NCI-H748 treated with DMSO at 0.1 percent for 48 hours (cell line): ENCODE measurements at regions not wholly inside any gene's neighbourhood (a gene's known extent, or its start where the extent isn't known, plus 50 kb on each side); places are given as distances from the start of the nearest gene placed in this dataset.

ENCODE experiments used
- DNase-seq: peaks from one replicate; lab custom pipeline; 2025; lab: John Stamatoyannopoulos, UW

- DNase-seq, result no peak
Measured at GRCh38 chr2:42957109-42957860, 164.9 kb upstream of the HAAO start.

DNA sequence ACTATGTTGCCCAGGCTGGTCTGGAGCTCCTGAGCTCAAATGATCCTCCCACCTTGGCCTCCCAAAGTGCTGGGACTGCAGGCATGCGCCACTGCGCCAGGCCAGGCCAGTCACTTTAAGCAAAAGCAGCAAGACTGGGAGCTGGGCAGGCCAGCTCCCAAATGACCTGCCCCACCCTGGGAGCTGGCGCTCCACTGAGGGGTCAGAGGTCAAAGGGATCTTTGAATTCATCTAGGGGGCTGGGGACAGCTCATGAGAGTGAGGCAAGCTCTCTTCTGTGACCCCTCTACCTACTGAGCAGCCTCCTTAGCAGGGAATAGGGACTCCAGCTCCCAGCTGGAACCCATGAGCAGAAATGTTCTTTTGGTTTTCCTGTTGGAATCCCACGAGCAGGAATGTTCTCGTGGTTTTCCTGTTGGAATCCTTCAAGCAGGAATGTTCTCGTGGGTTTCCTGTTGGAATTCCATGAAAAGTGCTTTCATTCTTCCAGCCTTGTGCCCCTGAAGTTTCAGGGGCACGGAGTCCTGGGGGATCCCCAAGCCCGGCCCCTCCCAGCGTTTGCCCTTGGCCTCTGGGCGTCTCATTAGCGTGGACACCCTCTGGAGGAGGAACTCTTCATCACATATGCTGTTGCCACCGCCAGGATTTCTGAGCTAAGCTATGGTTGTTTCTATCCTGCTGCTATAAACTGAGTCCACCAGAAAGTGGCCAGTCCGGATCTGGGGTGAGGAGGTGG, 162.0 kb upstream of the HAAO start:
- DNase-seq, result no peak

DNA sequence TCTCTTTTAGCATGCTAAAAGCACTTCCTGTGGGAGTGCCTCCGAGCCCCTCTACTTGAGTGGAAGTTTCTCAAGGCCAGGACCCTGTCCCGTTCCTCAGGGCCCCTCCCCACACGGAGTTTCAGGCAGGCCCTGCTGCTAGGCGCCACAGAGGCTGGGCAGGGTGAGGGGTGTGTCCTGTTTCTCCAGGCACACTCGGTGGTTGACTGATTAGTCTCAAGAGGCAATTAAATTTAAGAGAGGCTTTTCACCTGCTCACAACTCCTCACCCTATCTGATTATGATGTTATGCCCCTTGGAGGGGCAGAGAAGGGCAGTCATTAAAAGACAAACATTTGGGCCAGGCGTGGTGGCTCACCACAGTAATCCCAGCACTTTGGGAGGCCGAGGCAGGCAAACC, 160.8 kb upstream of the HAAO start:
- peak; percentile 65 for DNase-seq

DNA sequence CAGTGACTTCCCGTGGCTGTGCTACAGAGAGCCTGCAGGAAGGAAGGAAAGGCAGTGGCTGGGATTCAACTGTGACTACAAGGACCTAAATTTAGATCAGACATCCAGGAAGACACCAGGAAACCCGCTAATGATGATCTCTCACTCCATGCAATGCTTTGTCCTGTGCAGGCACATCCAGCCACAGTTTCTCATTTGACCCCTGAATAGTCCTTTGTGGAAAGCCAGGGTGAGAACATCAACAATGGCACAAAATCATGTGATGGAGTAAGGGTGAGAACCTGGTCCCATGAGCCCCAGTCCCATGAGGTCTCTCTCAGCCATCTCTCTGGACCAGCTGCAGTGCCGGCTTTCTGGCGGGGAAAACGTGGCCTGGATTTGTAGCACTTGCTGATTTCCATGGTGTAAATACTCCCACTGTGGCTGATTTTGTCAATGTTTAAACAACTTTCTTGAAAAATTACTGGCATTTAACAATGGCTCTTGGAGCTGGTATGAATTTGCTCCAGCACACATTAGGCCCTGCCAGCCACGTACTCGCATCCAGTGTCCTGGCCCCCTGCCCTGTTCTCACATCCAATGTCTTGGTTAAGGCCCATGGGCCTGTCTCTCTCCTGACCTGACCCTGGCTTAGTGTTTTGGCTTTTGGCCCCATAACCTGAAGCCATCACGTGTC, 159.0 kb upstream of the HAAO start:
- DNase-seq, result no peak

GRCh38 chr2:42949125-42949524, 156.7 kb upstream of the HAAO start:
- no peak for DNase-seq

GRCh38 chr2:42947809-42948600, 155.6 kb upstream of the HAAO start:
- no peak for DNase-seq

DNA sequence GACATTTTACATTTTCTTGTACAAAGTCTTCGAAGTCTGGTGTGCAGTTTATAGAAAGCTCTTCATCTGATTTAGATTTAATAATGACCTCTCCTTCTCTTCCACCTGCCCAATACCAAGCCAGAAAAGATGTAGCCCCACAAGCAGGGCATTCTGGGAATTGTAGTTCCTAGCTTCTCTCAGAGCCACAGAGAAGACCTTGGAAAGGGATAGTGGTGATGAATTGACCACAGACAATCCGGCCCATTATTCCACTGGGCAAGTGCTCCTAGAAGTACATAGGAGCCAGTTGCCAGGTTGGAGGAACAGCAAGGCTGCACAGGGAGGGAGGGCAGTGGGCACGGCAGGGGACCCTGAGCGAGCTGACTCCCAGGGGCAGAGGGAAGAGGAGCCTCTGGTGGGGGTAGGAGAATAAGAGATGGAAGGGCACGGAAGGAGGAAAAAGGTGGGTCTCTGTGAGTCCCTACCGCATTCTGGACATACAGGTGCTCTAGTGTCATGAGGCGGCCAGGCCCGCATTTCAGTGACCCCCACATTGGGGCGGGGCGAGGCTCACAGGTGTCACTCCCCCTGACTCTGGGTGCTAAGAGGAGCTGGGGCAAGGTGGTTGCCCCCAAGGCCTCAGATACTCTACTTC, 152.5 kb upstream of the HAAO start:
- DNase-seq, result no peak

GRCh38 chr2:42942990-42943493, 150.7 kb upstream of the HAAO start:
- DNase-seq, result no peak

DNA sequence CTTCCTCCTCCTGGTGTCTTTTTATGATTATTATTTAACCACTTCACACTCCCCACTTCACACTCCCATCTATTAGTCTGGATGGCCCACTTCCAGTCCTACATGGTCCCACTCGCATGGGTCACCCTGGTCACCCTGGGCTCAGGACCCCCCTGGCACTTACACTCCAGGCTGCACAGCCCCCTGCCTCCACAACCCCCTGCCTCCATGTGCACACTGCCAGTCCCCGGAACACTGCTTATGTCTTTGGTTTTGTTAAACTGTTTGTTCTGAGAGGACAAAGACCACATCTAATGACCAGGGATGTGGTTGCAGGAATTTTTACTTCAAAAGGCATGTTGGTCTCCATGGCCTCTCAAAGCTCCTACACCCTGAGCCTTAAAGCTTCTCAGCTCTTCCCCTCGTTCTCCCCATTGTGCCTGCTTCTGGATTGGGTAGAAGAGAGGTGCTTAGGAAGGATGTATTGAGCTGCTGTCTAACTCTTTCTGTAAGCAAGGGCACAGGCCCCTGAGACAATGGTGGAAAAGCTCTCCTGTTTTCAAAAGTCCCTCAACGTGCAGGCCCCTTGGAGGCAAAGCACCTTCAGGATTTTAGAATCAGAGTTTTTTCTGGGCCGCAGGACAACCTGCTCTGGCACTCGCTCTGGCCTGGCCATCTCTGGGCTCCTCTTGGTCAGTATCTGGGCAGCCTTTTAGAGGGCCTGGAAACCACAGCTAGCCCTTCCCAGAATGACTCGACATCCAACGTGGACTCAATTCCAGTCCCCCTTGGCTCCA, 150.0 kb upstream of the HAAO start:
- no peak for DNase-seq

DNA sequence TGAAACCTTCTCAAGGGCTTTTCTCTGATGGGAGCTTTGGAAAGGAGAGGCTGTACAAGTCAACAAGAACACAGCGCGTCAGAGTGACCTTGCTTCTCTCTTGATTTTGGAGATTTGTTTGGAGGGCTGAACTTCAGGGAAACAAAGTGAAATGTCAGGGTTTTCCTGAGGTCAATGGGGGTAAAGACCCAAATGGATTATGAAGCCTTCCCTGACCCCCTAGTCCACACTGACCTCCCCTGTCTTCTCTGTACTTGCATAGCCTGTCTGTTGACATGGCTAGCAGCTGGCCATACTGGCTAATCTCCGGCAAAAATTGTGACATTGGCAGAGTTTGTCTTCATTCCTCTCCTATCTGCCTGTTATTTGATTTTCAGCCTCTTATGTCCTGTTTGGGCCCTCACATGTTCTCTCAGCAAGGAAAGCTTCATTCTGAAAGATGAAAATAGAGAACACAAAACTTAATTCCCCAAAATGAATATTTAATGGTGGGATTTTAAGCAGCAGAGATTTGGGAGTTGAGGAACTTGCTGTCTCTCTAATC, 149.3 kb upstream of the HAAO start:
- no peak for DNase-seq

- DNase-seq, result no peak
Measured at GRCh38 chr2:42939411-42940206, 147.2 kb upstream of the HAAO start.

GRCh38 chr2:42938671-42939370, 146.4 kb upstream of the HAAO start:
- no peak for DNase-seq

- no peak for DNase-seq
Measured at GRCh38 chr2:42937171-42937875, 144.9 kb upstream of the HAAO start.

DNA sequence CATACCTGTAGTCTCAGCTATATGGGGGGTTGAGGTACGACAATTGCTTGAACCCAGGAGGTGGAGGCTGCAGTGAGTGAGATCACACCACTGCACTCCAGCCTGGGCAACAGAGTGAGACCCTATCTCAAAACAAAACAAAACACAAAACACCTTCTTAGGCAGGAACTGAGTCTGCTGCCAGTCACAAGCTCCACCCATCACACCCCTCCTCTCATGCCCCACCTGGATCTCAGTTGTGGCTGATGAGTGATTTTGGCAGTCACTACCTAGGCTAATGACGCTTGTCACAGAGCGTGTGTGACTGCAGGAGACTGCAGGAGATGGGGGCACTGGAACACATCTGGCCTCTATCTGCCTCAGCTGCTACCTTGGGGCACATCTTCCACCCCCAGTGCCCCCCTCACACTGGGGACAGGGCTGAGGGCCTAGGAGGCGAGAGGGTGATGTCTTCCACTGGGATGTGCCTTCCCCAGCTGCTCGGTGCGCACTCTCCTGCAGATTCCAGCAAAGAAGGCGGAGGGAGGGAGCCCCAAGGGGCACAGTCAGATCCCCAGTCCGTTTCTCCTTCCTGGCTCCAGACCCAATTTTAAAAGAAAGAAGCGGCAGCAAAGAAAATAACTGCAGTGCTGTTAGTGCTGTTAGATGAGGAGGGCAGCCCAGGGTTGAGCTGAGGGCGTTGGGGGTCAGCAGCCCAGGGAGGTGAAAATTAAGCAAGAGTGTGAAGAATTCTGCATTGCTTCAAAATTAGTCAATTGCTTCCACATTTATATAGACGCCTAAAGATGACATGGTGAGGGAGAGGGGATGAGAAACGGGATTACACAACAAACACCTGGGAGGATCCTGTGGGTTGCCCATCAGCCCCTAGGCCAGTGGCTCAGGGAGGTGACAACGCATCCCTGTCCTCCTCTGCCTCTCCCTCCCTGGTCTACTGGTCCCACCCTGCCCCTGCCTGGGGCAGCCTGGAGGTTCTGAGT, 143.6 kb upstream of the HAAO start:
- DNase-seq, result no peak

DNA sequence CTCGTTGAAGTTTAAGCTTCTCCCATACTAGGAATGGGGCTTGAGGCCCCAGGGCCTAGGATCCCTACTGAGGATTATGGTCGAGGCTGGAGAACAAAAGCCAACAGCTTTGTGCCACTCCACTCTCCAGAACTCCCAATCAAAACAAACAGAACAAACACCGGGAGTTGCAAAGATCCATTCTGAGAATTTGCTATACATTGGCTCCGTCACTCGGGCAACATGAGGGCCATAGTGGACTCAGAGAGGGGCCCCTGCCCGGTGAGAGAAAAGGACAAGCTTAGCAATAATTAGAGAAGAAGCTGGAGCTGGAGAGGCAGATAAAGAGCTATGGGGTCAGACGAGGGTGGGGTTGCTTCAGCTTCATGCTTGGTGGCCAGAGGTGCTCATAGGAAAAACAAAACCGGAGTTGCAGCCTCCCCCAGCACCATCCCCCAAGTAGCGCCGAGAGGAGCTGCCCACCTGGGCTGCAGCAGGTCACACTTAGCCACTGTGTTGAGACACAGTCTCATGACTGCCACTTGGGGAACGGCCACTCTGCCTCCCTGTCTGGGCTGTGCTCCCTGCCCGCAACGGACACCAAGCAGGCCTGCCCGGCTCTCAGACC, 142.3 kb upstream of the HAAO start:
- no peak for DNase-seq

DNA sequence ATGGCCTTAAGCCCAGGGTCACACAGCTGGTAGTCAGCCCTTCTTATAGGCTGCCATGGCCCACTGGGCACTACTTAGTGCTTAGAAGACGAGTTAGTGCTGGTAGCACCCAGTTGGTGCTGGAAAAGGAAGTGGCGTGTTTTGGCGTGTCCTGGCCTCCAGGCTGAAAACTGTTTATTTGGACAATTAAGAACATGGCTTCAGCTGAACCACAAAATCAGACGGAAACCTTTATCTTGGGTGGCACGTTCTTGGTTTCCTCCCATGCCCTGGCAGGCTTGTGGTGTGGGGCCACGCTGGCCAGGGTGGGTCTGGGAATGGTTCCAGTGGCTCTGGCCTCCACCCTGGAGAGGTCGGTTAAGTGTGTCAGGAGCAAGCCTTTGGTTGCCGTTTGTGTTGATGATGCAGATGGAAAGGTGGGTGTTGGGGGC, 141.5 kb upstream of the HAAO start:
- no peak for DNase-seq
